Calu3 (cell line): ENCODE measurements at regions not wholly inside any gene's neighbourhood (a gene's known extent, or its start where the extent isn't known, plus 50 kb on each side); places are given as distances from the start of the nearest gene placed in this dataset.
A peak's percentile ranks its signal among the peaks of the same experiment; 100 is the strongest.

Experiments
- BruUV-seq: library from RNA; stranded (reverse); fragments of 400-500 nt; replicated peaks from 2 replicates; lab custom pipeline; 2021; lab: Mats Ljungman, UMichigan
- CTCF ChIA-PET: fragments of 300-600 bp; sonication (Branson Sonifier 250); formaldehyde crosslinking; loops from one replicate; lab custom pipeline; 2022; ENCODE audit warnings: antibody characterized with exemption; lab: Charles Lee
- DNase-seq: peaks from one replicate; pipeline ENCODE4 v3.0.0; 2022
- H3K27ac Mint-ChIP-seq: one replicate; pipeline ENCODE4 v1.8.0; 2022; ENCODE audit warnings: mixed read lengths; ENCODE audit not compliant: unreplicated experiment
- H3K27me3 Mint-ChIP-seq: one replicate; pipeline ENCODE4 v1.8.0; 2022; ENCODE audit warnings: mixed read lengths; ENCODE audit not compliant: unreplicated experiment
- H3K36me3 Mint-ChIP-seq: one replicate; pipeline ENCODE4 v1.8.0; 2022; ENCODE audit warnings: mild to moderate bottlenecking, moderate library complexity, mixed read lengths; ENCODE audit not compliant: insufficient read depth, unreplicated experiment
- H3K4me1 Mint-ChIP-seq: one replicate; pipeline ENCODE4 v1.8.0; 2022; ENCODE audit warnings: mild to moderate bottlenecking, low read depth, mixed read lengths; ENCODE audit not compliant: unreplicated experiment
- H3K4me3 Mint-ChIP-seq: one replicate; pipeline ENCODE4 v1.8.0; 2022; ENCODE audit warnings: mild to moderate bottlenecking, low read depth, moderate library complexity, mixed read lengths; ENCODE audit not compliant: unreplicated experiment
- H3K9me3 Mint-ChIP-seq: one replicate; pipeline ENCODE4 v1.8.0; 2022; ENCODE audit warnings: low read depth, mixed read lengths; ENCODE audit not compliant: unreplicated experiment
- CTCF ChIP-seq: fragments of 200-600 bp; IDR thresholded peaks from one replicate; pipeline ENCODE4 v1.8.0; 2022; ENCODE audit warnings: antibody characterized with exemption; ENCODE audit not compliant: unreplicated experiment
- intact Hi-C: fragments of 100-400 bp; cut with micrococcal nuclease; formaldehyde crosslinking; loops from one replicate; pipeline ENCODE4 v1.10.0; 2022; ENCODE audit not compliant: unreplicated experiment

- no peak overlapping the region for H3K4me3 Mint-ChIP-seq
- H3K4me1 Mint-ChIP-seq, result no peaks in the 10 kb centered on the region
- DNase-seq, result no peak
- intact Hi-C loops, result no loop called here
- no TSS peak for BruUV-seq
- H3K36me3 Mint-ChIP-seq, result no peaks in the 10 kb centered on the region
- CTCF ChIA-PET, result no interaction called here
- H3K27ac Mint-ChIP-seq, result no peak overlapping the region
- no peaks in the 10 kb centered on the region for H3K9me3 Mint-ChIP-seq
- no peaks in the 10 kb centered on the region for H3K27me3 Mint-ChIP-seq
- TF ChIP-seq CTCF, result no peak
Measured at GRCh38 chr3:176183181-176183580, 1014.1 kb downstream of the TBL1XR1 start.

- no peak for TF ChIP-seq CTCF
- Mint-ChIP-seq H3K4me3 (no peak overlapping the region), H3K36me3 (no peaks in the 10 kb centered on the region), H3K4me1 (peaks cover 8% of the 10 kb centered on the region), H3K27me3 (no peaks in the 10 kb centered on the region), H3K9me3 (peaks cover 2% of the 10 kb centered on the region), H3K27ac (no peak overlapping the region)
- no TSS peak for BruUV-seq
- intact Hi-C loops, result no loop called here
- no peak for DNase-seq
- CTCF ChIA-PET, result no interaction called here
Measured at GRCh38 chr3:176174060-176174459, 1023.2 kb downstream of the TBL1XR1 start.

- Mint-ChIP-seq H3K27ac (no peak overlapping the region), H3K27me3 (no peaks in the 10 kb centered on the region), H3K36me3 (peaks cover under 1% of the 10 kb centered on the region), H3K4me3 (no peak overlapping the region), H3K9me3 (peaks cover 2% of the 10 kb centered on the region), H3K4me1 (peaks cover 14% of the 10 kb centered on the region)
- CTCF ChIA-PET, result no interaction called here
- no TSS peak for BruUV-seq
- no peak for TF ChIP-seq CTCF
- intact Hi-C loops, result no loop called here
- no peak for DNase-seq
Measured at GRCh38 chr3:176172492-176172891, 1024.8 kb downstream of the TBL1XR1 start.

GRCh38 chr3:176167272-176167671 lies 1030.0 kb downstream of the TBL1XR1 start:
- CTCF ChIA-PET, result no interaction called here
- no peak for TF ChIP-seq CTCF
- BruUV-seq, result no TSS peak
- intact Hi-C loops, result loop anchor here (5.0 kb wide), 2 partner anchors 955 to 1310 kb away; partner anchors contain the start of gene NAALADL2
- Mint-ChIP-seq H3K9me3 (peaks cover 6% of the 10 kb centered on the region), H3K4me1 (peaks cover 28% of the 10 kb centered on the region), H3K36me3 (peaks cover 5% of the 10 kb centered on the region), H3K4me3 (peak overlapping the region; percentile 15), H3K27me3 (no peaks in the 10 kb centered on the region), H3K27ac (peak overlapping the region; percentile 86)
- DNase-seq, result peak; percentile 78
